RWPE1 (cell line): ENCODE measurements at regions not wholly inside any gene's neighbourhood (a gene's known extent, or its start where the extent isn't known, plus 50 kb on each side); places are given as distances from the start of the nearest gene placed in this dataset.

Experiments
- CTCF ChIA-PET: fragments of 350-600 bp; sonication (Branson Sonifier 250); formaldehyde crosslinking; extraction: SDS; loops from one replicate; lab custom pipeline; 2021; lab: Yijun Ruan, JAX
- POLR2A ChIA-PET: fragments of 400-600 bp; formaldehyde crosslinking; extraction: SDS; loops from one replicate; lab custom pipeline; 2020; ENCODE audit warnings: antibody characterized with exemption; ENCODE audit not compliant: low non-redundant PET; lab: Yijun Ruan, JAX
- DNase-seq: peaks from one replicate; pipeline ENCODE4 v3.0.0; 2012; ENCODE audit warnings: low spot score
- H3K27ac ChIP-seq: fragments of 450-650 bp; 2 replicates; pipeline ENCODE4 v1.5.1; 2017
- TF ChIP-seq, protein P1 (sequence below): fragments of 450-650 bp; conservative IDR thresholded peaks from 2 replicates; pipeline ENCODE4 v1.5.1; 2017; ENCODE audit warnings: low read depth, mild to moderate bottlenecking

DNA sequence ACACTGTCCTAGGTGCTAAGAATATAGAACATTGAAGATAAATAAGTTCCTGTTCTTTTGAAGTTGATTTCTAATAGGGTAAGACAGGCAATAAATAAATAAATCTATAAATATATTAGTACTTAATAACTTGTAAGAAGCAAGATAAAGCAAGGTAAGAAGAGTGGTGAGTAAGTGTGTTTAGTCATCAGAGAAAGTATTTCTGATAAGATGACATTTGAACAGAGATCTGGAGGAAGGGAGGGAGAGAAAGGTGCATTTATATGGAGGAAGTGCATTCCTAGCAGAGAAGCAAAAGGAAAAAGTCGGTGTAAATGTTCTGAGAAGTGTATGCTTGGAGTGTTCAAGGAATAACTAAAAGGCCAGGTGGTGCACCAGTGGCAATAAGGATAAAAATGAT, 184.4 kb upstream of the GRIP1 start:
- ChIA-PET CTCF (no interaction called here), POLR2A (no interaction called here)
- TF ChIP-seq, protein P1, sequence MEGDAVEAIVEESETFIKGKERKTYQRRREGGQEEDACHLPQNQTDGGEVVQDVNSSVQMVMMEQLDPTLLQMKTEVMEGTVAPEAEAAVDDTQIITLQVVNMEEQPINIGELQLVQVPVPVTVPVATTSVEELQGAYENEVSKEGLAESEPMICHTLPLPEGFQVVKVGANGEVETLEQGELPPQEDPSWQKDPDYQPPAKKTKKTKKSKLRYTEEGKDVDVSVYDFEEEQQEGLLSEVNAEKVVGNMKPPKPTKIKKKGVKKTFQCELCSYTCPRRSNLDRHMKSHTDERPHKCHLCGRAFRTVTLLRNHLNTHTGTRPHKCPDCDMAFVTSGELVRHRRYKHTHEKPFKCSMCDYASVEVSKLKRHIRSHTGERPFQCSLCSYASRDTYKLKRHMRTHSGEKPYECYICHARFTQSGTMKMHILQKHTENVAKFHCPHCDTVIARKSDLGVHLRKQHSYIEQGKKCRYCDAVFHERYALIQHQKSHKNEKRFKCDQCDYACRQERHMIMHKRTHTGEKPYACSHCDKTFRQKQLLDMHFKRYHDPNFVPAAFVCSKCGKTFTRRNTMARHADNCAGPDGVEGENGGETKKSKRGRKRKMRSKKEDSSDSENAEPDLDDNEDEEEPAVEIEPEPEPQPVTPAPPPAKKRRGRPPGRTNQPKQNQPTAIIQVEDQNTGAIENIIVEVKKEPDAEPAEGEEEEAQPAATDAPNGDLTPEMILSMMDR, result no peak
- no peak overlapping the region for H3K27ac ChIP-seq
- DNase-seq, result no peak

DNA sequence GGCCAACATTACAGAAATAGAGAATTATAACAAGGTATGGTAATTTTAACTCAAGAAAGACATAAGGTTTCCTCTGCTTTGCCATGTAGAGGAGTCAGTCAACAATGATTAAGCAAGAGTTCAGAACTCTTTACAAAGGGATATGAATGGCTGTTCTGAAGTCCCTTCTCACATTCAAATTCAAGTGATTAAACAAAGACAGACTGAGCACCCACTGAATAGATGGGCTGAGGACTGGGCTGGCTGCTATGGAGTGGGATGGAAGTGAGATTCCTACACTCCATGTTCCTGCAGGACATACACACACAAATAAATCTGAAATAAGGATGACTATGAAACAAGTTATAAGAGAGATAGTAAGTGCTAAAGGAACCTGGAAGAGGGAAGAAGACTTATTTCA, 199.0 kb upstream of the GRIP1 start:
- TF ChIP-seq, protein P1, result no peak
- POLR2A ChIA-PET, result no interaction called here
- H3K27ac ChIP-seq, result no peak overlapping the region
- CTCF ChIA-PET, result interaction anchor here (0.6 to 0.7 kb wide), 3 partner anchors 19 to 161 kb away, joined by 4 to 6 read pairs (median 4); no protein-coding TSS in a partner anchor
- DNase-seq, result no peak

- CTCF ChIA-PET, result no interaction called here
- no peak overlapping the region for H3K27ac ChIP-seq
- TF ChIP-seq, protein P1, result no peak
- POLR2A ChIA-PET, result no interaction called here
- DNase-seq, result no peak
Observed at GRCh38 chr12:66879409-66879808, 200.5 kb upstream of the GRIP1 start.

GRCh38 chr12:66881386-66881785, 202.5 kb upstream of the GRIP1 start:
- DNase-seq, result no peak
- ChIA-PET POLR2A (no interaction called here), CTCF (interaction anchor here (0.5 to 0.6 kb wide), 3 partner anchors 8 to 1248 kb away, joined by 3 to 5 read pairs (median 3); no protein-coding TSS in a partner anchor)
- TF ChIP-seq, protein P1, result no peak
- no peak overlapping the region for H3K27ac ChIP-seq

- ChIA-PET CTCF (no interaction called here), POLR2A (no interaction called here)
- no peak overlapping the region for H3K27ac ChIP-seq
- TF ChIP-seq, protein P1, result no peak
- DNase-seq, result no peak
Observed at GRCh38 chr12:66884091-66884490, 205.2 kb upstream of the GRIP1 start.

GRCh38 chr12:66885115-66885875, 206.4 kb upstream of the GRIP1 start:
- H3K27ac ChIP-seq, result no peak overlapping the region
- POLR2A ChIA-PET, result no interaction called here
- TF ChIP-seq, protein P1, result no peak
- DNase-seq, result no peak
- CTCF ChIA-PET, result interaction anchor here (0.6 kb wide), 1 partner anchor 16 kb away, joined by 3 read pairs; no protein-coding TSS in a partner anchor
